Stimulated activated naive CD8-positive, alpha-beta T cell treated with anti-CD3 and anti-CD28 coated beads, Interleukin-15, Interleukin-2, amounts not matched to agents 100 ng/mL and 50 ng/mL, for 24 hours (primary cell): ENCODE measurements at regions not wholly inside any gene's neighbourhood (a gene's known extent, or its start where the extent isn't known, plus 50 kb on each side); places are given as distances from the start of the nearest gene placed in this dataset.
A peak's percentile ranks its signal among the peaks of the same experiment; 100 is the strongest.

ENCODE experiments used
- H3K27ac Mint-ChIP-seq: one replicate; pipeline ENCODE4 v1.8.0; 2021; ENCODE audit warnings: mild to moderate bottlenecking, mixed read lengths
- H3K27me3 Mint-ChIP-seq: one replicate; pipeline ENCODE4 v1.8.0; 2021; ENCODE audit warnings: mixed read lengths
- H3K36me3 Mint-ChIP-seq: one replicate; pipeline ENCODE4 v1.8.0; 2021; ENCODE audit warnings: low read depth, mixed read lengths
- H3K4me1 Mint-ChIP-seq: one replicate; pipeline ENCODE4 v1.8.0; 2021; ENCODE audit warnings: low read depth, mixed read lengths
- H3K4me3 Mint-ChIP-seq: one replicate; pipeline ENCODE4 v1.8.0; 2021; ENCODE audit warnings: mild to moderate bottlenecking, mixed read lengths
- H3K9me3 Mint-ChIP-seq: one replicate; pipeline ENCODE4 v1.8.0; 2021; ENCODE audit warnings: mixed read lengths

DNA sequence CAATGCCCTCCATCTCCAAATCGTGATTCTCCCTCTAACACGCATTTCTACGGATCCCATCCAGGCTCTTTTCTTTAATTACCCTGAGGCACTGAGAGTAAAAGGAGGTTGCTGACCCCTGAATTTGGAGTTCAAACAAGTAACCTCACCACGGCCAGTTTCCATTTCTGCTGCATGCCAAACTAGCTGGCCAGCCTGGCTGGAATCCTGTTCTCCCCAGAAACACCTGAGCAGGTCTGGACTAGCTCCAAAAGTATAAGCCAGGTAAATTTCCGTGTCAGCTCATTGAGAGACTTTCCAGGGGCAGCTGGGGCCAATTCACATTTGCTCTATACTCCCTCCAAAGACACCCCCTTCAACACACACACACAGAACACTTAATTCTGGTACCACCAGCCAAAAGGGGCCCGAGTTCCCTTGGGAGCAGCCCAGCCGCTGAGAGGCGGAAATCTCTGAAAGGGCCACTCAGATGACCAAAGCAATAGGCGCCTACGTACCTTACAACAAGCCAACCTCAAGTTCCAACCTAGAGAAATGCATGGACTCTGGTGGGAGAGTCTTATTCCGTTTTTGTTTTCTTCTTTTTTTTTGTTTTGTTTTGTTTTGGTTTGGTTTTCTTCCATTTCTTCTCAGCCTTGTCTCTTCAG is 131.4 kb downstream of the NDUFA12 start:
- Mint-ChIP-seq H3K36me3 (no peaks in the 10 kb centered on the region), H3K4me3 (peak overlapping the region; percentile 46), H3K9me3 (no peaks in the 10 kb centered on the region), H3K27ac (no peak overlapping the region), H3K4me1 (peaks cover 20% of the 10 kb centered on the region), H3K27me3 (peaks cover 52% of the 10 kb centered on the region)

DNA sequence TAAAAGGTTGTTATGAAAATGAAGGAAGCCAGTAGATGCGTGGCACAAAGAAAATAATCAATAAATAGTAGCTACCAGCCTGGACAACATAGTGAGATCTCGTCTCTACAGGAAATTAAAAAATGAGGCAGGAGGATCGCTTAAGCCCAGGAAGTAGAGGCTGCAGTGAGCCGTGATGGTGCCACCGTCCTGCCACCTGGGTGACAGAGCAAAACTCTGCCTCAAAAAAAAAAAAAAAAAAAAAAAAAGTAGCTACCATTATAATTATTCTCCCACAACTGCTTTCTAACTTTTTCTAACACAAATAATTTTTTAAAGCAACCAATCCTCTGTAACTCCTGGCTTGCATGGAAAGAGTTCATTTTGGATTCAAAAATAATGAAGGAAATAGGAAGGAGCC is 133.0 kb downstream of the NDUFA12 start:
- no peak overlapping the region for H3K4me3 Mint-ChIP-seq
- H3K4me1 Mint-ChIP-seq: peaks cover 20% of the 10 kb centered on the region
- no peaks in the 10 kb centered on the region for H3K36me3 Mint-ChIP-seq
- H3K27ac Mint-ChIP-seq: no peak overlapping the region
- peaks cover 41% of the 10 kb centered on the region for H3K27me3 Mint-ChIP-seq
- H3K9me3 Mint-ChIP-seq: no peaks in the 10 kb centered on the region

DNA sequence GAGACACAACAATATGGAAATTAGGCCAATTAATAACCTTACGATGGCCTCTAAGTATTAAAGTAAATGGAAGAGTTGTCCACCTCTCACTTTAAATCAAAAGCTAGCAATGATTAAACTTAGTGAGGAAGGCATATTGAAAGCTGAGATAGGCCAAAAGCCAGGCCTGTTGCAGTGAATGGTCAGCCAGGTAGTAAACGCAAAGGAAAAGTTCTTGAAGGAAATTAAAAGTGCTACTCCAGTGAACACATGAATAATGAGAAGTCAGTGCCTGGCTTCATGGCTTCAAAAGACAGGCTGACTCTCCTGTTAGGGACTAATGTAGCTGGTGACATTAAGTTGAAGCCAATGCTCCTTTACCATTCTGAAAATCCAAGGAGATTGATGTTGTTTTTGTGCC is 135.3 kb downstream of the NDUFA12 start:
- Mint-ChIP-seq H3K27ac (no peak overlapping the region), H3K27me3 (peaks cover 29% of the 10 kb centered on the region), H3K4me1 (peaks cover 7% of the 10 kb centered on the region), H3K4me3 (no peak overlapping the region), H3K36me3 (no peaks in the 10 kb centered on the region), H3K9me3 (no peaks in the 10 kb centered on the region)

DNA sequence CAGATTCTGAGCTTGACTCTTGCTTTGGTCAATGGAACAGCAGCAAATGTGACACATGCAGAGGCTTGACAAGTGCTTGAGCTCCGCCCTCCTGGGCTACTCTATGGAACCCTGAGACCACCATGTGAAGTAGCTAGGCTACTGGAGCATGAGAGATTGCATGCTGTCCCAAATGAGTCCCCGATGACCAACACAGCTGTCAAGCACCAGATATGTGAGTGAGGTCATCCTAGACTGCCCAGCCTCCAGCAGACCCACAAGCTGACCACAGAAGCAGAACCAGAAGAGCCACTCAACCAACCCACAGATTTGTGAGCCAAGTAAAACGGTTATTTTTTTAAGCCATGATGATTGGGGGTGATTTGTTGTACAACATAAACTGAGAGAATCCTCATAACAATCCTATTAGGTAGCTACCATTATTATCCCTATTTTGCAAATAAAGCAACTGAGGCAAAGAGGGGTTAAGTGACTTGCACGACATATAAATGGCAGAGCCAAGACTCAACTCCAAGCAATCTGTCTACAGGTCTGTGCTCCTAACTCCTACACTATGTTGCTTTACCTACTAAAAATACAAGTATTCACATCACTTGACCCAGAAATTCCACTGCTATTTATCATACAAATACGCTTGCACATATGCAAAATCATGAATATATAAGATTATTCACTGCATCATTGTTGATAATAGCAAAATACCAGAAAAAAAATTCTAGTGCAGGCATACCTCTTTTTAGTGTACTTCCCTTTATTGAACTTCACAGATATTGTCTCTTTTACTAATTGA is 136.2 kb downstream of the NDUFA12 start:
- Mint-ChIP-seq H3K9me3 (no peaks in the 10 kb centered on the region), H3K4me3 (no peak overlapping the region), H3K4me1 (peaks cover 1% of the 10 kb centered on the region), H3K27ac (no peak overlapping the region), H3K27me3 (peaks cover 23% of the 10 kb centered on the region), H3K36me3 (no peaks in the 10 kb centered on the region)

DNA sequence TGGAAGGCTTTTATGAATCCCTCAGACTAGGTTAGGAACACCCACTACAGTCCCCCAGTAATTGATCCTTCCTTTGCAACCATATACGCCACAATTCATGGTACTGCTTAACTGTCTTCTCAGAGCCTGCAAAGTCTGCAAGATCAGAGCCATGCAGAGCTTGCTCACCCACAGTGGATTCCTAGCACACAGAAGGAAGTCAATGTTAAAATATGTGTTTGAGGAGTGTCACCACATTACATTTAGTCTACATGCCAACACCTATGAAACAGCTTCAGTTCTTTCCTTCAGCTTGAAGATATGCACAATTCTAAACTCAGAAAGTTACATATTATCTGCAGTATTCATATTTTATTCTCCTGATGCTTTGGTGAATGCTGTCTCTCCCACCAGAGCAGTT is 138.5 kb downstream of the NDUFA12 start:
- H3K27me3 Mint-ChIP-seq: peaks cover 9% of the 10 kb centered on the region
- H3K27ac Mint-ChIP-seq: no peak overlapping the region
- no peaks in the 10 kb centered on the region for H3K36me3 Mint-ChIP-seq

DNA sequence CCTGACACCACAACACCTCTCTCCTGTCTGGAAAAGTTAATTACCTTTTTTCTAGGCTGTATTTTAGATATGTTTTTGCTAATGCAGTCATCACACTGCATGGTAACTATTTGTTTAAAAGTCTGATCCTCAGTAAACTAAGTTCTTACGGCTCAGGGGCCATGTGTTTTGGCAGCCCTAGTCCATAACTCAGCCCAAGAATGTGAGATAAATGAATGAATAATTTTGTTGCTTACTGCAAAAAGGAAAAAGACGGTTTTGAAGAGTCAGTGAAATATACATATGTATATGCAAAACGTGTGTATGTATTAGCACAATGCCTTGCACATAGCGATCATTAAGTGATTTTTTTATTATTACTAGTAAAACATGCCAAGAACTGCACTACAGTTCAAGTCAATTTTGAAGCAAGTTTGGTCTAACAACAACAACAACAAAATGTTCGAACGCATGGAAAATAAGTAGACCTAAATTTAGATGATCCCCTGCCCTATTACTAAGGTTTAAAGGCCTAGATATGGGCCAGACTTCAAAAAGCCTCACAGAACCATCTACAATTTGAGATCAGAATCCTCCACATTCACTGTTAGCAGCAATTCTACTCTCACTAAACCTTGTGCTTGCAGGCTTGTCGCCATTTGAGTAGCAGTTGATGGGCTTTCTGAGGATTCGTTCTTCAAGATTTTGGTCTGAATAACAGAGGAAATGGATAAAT is 140.0 kb downstream of the NDUFA12 start:
- Mint-ChIP-seq H3K36me3 (no peaks in the 10 kb centered on the region), H3K27me3 (peaks cover 8% of the 10 kb centered on the region), H3K4me3 (no peak overlapping the region), H3K27ac (no peak overlapping the region), H3K9me3 (no peaks in the 10 kb centered on the region), H3K4me1 (no peaks in the 10 kb centered on the region)

More for the DNA sequence above, 138.5 kb downstream of the NDUFA12 start:
- Mint-ChIP-seq H3K4me3 (no peak overlapping the region), H3K9me3 (no peaks in the 10 kb centered on the region), H3K4me1 (no peaks in the 10 kb centered on the region)

DNA sequence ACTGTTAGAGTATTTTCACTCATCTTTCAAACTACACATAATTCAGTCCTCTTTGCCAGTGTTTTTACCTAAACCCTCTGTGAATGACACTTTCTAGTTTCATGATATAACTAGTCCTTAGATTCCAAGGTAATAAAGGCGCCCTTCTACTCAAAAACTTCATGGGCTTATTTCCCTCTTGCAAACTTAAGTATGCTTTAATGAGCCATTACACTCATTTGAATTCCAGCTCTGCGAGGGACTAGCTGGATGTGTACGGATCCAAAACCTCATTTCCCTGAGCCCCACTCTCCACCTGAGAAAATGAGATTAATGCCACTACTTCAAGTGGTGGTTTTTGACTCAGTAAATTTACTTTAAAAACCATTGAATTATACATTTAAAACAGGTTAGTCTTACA is 141.1 kb downstream of the NDUFA12 start:
- no peaks in the 10 kb centered on the region for H3K9me3 Mint-ChIP-seq
- no peaks in the 10 kb centered on the region for H3K4me1 Mint-ChIP-seq
- H3K27me3 Mint-ChIP-seq: peaks cover 14% of the 10 kb centered on the region
- no peak overlapping the region for H3K27ac Mint-ChIP-seq
- H3K4me3 Mint-ChIP-seq: no peak overlapping the region
- H3K36me3 Mint-ChIP-seq: no peaks in the 10 kb centered on the region

DNA sequence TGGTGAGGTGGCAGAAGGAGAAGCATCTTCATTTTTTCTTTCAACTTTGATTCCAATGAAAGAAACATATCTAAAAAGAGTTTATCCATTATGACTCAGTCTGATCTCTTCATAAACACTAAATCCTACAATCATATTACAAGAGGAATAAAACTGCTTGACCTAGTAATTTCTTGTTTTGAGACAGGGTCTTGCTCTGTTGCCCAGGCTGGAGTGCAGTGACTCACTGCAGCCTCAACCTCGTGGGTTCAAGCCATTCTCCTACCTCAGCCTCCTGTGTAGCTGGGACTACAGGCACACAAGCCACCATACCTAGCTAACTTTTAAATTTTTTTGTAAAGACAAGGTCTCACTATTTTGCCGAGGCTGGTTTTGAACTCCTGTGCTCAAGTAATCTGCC is 147.2 kb downstream of the NDUFA12 start:
- H3K27me3 Mint-ChIP-seq: peaks cover 16% of the 10 kb centered on the region
- no peaks in the 10 kb centered on the region for H3K36me3 Mint-ChIP-seq
- peaks cover 7% of the 10 kb centered on the region for H3K4me1 Mint-ChIP-seq
- peak overlapping the region; percentile 26 for H3K27ac Mint-ChIP-seq
- H3K4me3 Mint-ChIP-seq: no peak overlapping the region
- H3K9me3 Mint-ChIP-seq: no peaks in the 10 kb centered on the region

DNA sequence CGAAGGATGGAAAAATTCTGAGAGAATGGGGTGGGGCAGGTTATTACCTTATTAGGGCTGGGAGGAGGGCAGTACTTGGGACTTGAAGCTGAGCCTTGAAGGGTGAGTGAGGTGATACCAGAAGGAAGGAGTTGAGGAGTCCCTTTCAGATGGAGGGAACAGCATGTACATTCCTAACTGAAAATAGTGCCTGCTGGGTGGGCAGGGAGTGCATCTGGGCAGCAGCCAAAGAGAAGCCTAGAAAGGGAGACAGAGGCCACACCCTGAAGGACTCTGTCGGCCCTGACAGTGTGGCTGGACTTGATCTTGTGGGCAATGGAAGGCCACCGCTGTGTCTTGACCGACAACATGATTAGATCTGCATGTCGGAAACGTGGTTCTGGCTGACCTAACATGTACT is 147.6 kb downstream of the NDUFA12 start:
- Mint-ChIP-seq H3K4me3 (no peak overlapping the region), H3K27ac (peak overlapping the region; percentile 26), H3K36me3 (no peaks in the 10 kb centered on the region), H3K4me1 (peaks cover 7% of the 10 kb centered on the region), H3K27me3 (peaks cover 16% of the 10 kb centered on the region), H3K9me3 (no peaks in the 10 kb centered on the region)

DNA sequence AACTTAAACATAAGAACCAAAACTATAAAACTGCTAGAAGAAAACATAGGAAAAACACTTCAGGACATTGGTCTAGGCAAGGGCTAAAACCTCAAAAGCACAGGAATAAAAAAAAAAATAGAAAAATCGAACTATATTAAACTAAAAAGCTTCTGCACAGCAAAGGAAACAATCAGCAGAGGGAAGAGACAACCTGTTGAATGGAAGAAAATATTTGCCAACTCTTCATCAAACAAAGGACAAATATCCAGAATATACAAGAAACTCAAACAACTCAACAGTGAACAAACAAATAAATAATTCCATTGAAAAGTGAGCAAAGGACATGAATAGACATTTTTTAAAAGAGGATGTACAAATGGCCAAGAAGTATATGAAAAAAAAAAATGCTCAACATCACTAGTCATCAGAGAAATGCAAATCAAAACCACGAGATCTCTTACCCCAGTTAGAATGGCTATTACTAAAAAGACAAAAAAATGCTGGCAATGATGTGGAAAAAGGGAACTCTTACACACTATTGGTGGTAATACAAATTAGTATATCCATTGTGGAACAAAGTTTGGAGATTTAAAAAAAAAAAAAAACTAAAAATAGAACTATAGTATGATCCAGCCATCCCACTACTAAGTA is 152.0 kb downstream of the NDUFA12 start:
- H3K4me3 Mint-ChIP-seq: no peak overlapping the region
- no peak overlapping the region for H3K27ac Mint-ChIP-seq
- H3K9me3 Mint-ChIP-seq: no peaks in the 10 kb centered on the region
- H3K36me3 Mint-ChIP-seq: no peaks in the 10 kb centered on the region
- H3K27me3 Mint-ChIP-seq: peaks cover 24% of the 10 kb centered on the region
- peaks cover 7% of the 10 kb centered on the region for H3K4me1 Mint-ChIP-seq

DNA sequence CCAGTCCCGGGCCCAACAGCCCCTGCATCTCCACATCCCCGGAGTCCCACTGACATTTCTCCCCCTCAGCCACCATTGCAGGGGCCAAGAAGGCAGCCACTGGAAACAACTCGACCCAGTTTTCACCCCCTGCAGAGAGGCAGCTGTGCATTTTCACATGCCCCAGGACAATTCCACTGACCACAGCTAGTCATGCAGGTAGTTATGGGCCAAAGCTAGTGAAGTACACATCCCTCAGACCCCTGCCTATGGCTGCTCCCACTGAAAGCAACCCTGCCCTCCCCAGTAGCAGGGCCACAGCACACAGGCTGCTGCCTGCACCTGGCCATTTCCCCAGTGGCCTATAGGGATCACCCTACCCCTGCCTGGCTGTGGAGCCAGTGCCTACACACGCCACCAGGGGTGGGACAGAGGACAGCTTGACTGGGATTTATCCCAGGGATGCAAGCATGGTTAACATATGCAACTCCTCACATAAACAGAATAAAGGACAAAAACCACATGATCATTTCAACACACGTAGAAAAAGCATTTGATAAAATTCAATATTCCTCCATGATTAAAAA is 154.0 kb downstream of the NDUFA12 start:
- Mint-ChIP-seq H3K4me1 (no peaks in the 10 kb centered on the region), H3K4me3 (no peak overlapping the region), H3K9me3 (no peaks in the 10 kb centered on the region), H3K36me3 (no peaks in the 10 kb centered on the region), H3K27ac (no peak overlapping the region), H3K27me3 (peaks cover 26% of the 10 kb centered on the region)

DNA sequence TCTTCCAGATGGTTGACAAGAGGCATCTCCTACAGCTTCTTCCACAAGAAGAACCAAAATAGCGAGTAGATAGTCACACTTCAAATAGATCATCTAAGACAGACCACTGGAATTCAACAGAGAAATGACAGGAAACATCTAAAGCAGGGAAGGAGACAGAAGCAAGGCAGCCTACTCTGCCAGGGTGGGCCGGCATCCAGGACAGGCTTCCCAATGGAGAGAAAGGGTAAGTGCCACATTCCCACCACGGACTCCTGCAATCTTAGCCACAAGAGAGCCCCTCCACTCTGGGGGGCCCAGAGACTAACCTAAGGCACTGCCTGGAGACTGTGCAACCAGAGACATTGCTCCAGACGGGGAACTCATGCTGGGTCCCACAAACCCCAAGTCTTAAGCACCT is 154.5 kb downstream of the NDUFA12 start:
- H3K36me3 Mint-ChIP-seq: no peaks in the 10 kb centered on the region
- H3K27me3 Mint-ChIP-seq: peaks cover 26% of the 10 kb centered on the region
- no peaks in the 10 kb centered on the region for H3K4me1 Mint-ChIP-seq

DNA sequence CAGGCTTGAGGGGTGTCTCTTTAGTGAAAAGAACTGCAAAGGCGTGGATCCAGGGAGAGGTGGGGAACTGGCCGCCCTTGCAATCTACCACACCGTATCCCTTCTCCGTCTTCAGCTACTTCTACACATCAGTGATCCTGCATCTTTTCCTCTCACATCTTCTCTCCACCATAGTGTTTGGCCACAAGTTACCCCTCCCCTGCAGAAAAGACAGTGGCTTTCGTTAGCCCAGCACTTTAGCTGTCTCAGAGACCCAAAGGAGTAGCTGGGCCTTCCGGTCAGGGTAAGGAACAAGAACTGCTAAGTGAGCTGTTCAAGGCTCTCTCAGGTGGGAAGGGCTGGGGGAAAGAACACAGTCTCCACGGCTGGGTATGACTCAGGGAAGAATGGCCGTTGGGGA is 158.4 kb downstream of the NDUFA12 start:
- Mint-ChIP-seq H3K36me3 (no peaks in the 10 kb centered on the region), H3K27me3 (peaks cover 22% of the 10 kb centered on the region), H3K4me1 (no peaks in the 10 kb centered on the region), H3K4me3 (no peak overlapping the region), H3K9me3 (no peaks in the 10 kb centered on the region), H3K27ac (no peak overlapping the region)

More for the DNA sequence above, 154.5 kb downstream of the NDUFA12 start:
- H3K4me3 Mint-ChIP-seq: no peak overlapping the region
- no peak overlapping the region for H3K27ac Mint-ChIP-seq
- no peaks in the 10 kb centered on the region for H3K9me3 Mint-ChIP-seq

DNA sequence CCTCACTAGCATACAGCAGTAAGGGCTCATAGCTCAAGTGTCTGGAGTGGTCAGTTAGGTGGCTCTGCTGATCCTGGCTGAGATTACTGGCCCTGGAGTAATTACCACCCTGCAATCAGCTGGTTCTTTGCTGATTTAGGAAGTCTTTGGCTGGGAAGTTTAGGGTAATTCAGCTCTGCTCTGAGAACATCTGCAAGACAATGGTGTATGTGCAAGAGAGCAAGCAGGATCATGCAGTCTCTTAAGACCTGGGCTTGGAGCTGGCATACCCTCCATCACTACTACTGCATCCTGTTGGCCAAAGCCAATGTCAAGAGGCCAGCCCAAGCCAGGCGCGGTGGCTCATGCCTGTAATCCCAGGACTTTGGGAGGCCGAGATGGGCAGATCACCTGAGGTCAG is 159.0 kb downstream of the NDUFA12 start:
- no peak overlapping the region for H3K27ac Mint-ChIP-seq
- peaks cover 22% of the 10 kb centered on the region for H3K27me3 Mint-ChIP-seq
- no peaks in the 10 kb centered on the region for H3K9me3 Mint-ChIP-seq
- no peak overlapping the region for H3K4me3 Mint-ChIP-seq
- H3K36me3 Mint-ChIP-seq: no peaks in the 10 kb centered on the region
- no peaks in the 10 kb centered on the region for H3K4me1 Mint-ChIP-seq
